Mesenchymal stem cell (in vitro differentiated cells and primary cell): ENCODE measurements at regions not wholly inside any gene's neighbourhood (a gene's known extent, or its start where the extent isn't known, plus 50 kb on each side); places are given as distances from the start of the nearest gene placed in this dataset.

Source experiments
- DNase-seq: peaks from one replicate; pipeline ENCODE4 v3.0.0-alpha.2; 2013
- H2AFZ ChIP-seq: one replicate; pipeline ENCODE4 v1.6.1; 2013; ENCODE audit warnings: low read depth, mild to moderate bottlenecking, control low read depth, inconsistent platforms, low read length, moderate library complexity
- H2AK5ac ChIP-seq: 2 replicates; pipeline ENCODE4 v1.6.1; 2013; ENCODE audit warnings: low read length, moderate library complexity, mild to moderate bottlenecking, inconsistent platforms; ENCODE audit not compliant: severe bottlenecking
- H2BK120ac ChIP-seq: one replicate; pipeline ENCODE4 v1.6.1; 2013; ENCODE audit warnings: low read depth, mild to moderate bottlenecking, inconsistent platforms, low read length, moderate library complexity
- H2BK12ac ChIP-seq, 2 experiments: one replicate each; pipeline ENCODE4 v1.6.1; 2013; ENCODE audit warnings: inconsistent platforms in 2 of 2, low read length in 2 of 2, mild to moderate bottlenecking in 2 of 2, moderate library complexity in 2 of 2, control low read depth in 1 of 2
- H2BK15ac ChIP-seq: one replicate; pipeline ENCODE4 v1.6.1; 2013; ENCODE audit warnings: mild to moderate bottlenecking, low read depth, inconsistent platforms; ENCODE audit not compliant: poor library complexity, severe bottlenecking
- H2BK5ac ChIP-seq: 2 replicates; pipeline ENCODE4 v1.6.1; 2013; ENCODE audit warnings: low read depth, mild to moderate bottlenecking, low read length, control low read depth, inconsistent platforms; ENCODE audit not compliant: poor library complexity, severe bottlenecking
- H3K14ac ChIP-seq, 2 experiments: one replicate each; pipeline ENCODE4 v1.6.1; 2013; ENCODE audit warnings: inconsistent platforms in 2 of 2, low read length in 2 of 2, control low read depth in 1 of 2, mild to moderate bottlenecking in 1 of 2, moderate library complexity in 1 of 2
- H3K18ac ChIP-seq, 2 experiments: one replicate each; pipeline ENCODE4 v1.6.1; 2013; ENCODE audit warnings: inconsistent platforms in 2 of 2, low read length in 2 of 2, control low read depth in 1 of 2, low read depth in 1 of 2, mild to moderate bottlenecking in 1 of 2
- H3K23ac ChIP-seq, 2 experiments: one replicate each; pipeline ENCODE4 v1.6.1; 2013; ENCODE audit warnings: inconsistent platforms in 2 of 2, low read length in 2 of 2, mild to moderate bottlenecking in 2 of 2, moderate library complexity in 2 of 2, control low read depth in 1 of 2
- H3K27ac ChIP-seq: 2 replicates; pipeline ENCODE4 v1.5.1; 2013; ENCODE audit warnings: mild to moderate bottlenecking, moderate library complexity, low read length, control low read depth, inconsistent platforms; ENCODE audit not compliant: poor library complexity, severe bottlenecking
- H3K27me3 ChIP-seq, 2 experiments: 2 replicates each; pipeline versions ENCODE4 v1.6.1 to v1.7.0; 2013; ENCODE audit warnings: low read length in 2 of 2, mild to moderate bottlenecking in 2 of 2, moderate library complexity in 2 of 2, control low read depth in 1 of 2, inconsistent platforms in 1 of 2; ENCODE audit not compliant: control insufficient read depth in 1 of 2, insufficient read depth in 1 of 2
- H3K36me3 ChIP-seq, 2 experiments: 2 replicates each; pipeline versions ENCODE4 v1.6.1 to v1.7.0; 2013; ENCODE audit warnings: low read length in 2 of 2, control low read depth in 1 of 2, inconsistent platforms in 1 of 2, low read depth in 1 of 2, mild to moderate bottlenecking in 1 of 2; ENCODE audit not compliant: insufficient read depth in 2 of 2, control insufficient read depth in 1 of 2
- H3K4ac ChIP-seq, 2 experiments: one replicate each; pipeline ENCODE4 v1.6.1; 2013; ENCODE audit warnings: inconsistent platforms in 2 of 2, low read length in 2 of 2, mild to moderate bottlenecking in 2 of 2, moderate library complexity in 2 of 2, control low read depth in 1 of 2, low read depth in 1 of 2
- H3K4me1 ChIP-seq: 2 replicates; pipeline ENCODE4 v1.6.1; 2013; ENCODE audit warnings: low read depth, low read length, control low read depth; ENCODE audit not compliant: control insufficient read depth, insufficient read depth
- H3K4me2 ChIP-seq: 2 replicates; pipeline ENCODE4 v1.6.1; 2013; ENCODE audit warnings: low read length, mild to moderate bottlenecking, inconsistent platforms; ENCODE audit not compliant: poor library complexity, severe bottlenecking
- H3K4me3 ChIP-seq, 2 experiments: 2 replicates each; pipeline versions ENCODE4 v1.5.1 to v1.7.0; 2013; ENCODE audit warnings: low read length in 2 of 2, mild to moderate bottlenecking in 2 of 2, control low read depth in 1 of 2, low read depth in 1 of 2; ENCODE audit not compliant: insufficient read depth in 1 of 2
- H3K79me1 ChIP-seq: replicated peaks from 2 replicates; pipeline ENCODE4 v1.6.1; 2013; ENCODE audit warnings: mild to moderate bottlenecking, control low read depth, low read length, inconsistent platforms; ENCODE audit not compliant: poor library complexity, severe bottlenecking
- H3K9ac ChIP-seq: 2 replicates; pipeline ENCODE4 v1.7.0; 2013; ENCODE audit warnings: mild to moderate bottlenecking, low read length, moderate library complexity
- H3K9me3 ChIP-seq: 2 replicates; pipeline ENCODE4 v1.7.0; 2013; ENCODE audit warnings: mild to moderate bottlenecking, low read length; ENCODE audit not compliant: control insufficient read depth
- H4K8ac ChIP-seq: one replicate; pipeline ENCODE4 v1.6.1; 2013; ENCODE audit warnings: inconsistent platforms, mild to moderate bottlenecking, low read length, moderate library complexity
- H4K91ac ChIP-seq: one replicate; pipeline ENCODE4 v1.6.1; 2013; ENCODE audit warnings: mild to moderate bottlenecking, low read length, inconsistent platforms
- WGBS: methylation state at CpG from one replicate; pipeline ENCODE4 v1.1.7; 2013; ENCODE audit warnings: mixed read lengths; 5-methylcytosine and 5-hydroxymethylcytosine counted together

DNA sequence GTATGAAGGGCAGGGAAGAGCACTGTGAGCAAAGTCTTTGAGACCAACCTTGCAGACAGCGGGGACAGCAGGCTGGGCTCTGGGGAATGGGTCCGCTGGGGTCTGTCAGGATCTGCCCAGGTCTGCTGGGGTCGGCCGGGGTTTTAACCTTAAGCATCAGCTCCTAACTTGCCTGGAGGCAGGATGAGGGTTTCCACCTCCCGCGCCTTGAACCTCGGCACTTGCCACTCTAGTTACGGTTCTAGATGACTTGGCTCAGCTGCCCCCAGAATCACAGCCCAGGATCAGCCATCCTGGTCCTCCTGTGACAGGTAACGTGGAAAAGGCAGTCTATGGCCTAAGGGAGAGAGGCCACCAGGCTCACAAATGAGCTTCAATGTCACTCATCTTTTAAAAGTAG lies 50.4 kb upstream of the CACUL1 start:
- no peak overlapping the region for H4K91ac ChIP-seq
- H3K27me3 ChIP-seq: peaks cover 3 to 52% of the 10 kb centered on the region in 2 experiments
- no peak overlapping the region for H3K27ac ChIP-seq
- H3K9ac ChIP-seq: no peak overlapping the region
- no peak overlapping the region for H3K14ac ChIP-seq
- H2BK15ac ChIP-seq: no peak overlapping the region
- no peak overlapping the region for H3K4ac ChIP-seq
- H2BK12ac ChIP-seq: no peak overlapping the region
- no peaks in the 10 kb centered on the region for H3K4me1 ChIP-seq
- no peak overlapping the region for H3K23ac ChIP-seq
- no peak overlapping the region for H2BK5ac ChIP-seq
- H3K79me1 ChIP-seq: no peaks in the 10 kb centered on the region
- no peak for DNase-seq
- no peak overlapping the region for H3K18ac ChIP-seq
- H3K4me3 ChIP-seq: no peak overlapping the region
- no peak overlapping the region for H3K4me2 ChIP-seq
- H3K9me3 ChIP-seq: no peaks in the 10 kb centered on the region
- no peak overlapping the region for H2AK5ac ChIP-seq
- WGBS: 93% methylated on average over 9 of the region's 9 CpGs
- no peak overlapping the region for H4K8ac ChIP-seq
- H2BK120ac ChIP-seq: no peak overlapping the region
- no peaks in the 10 kb centered on the region for H3K36me3 ChIP-seq
- no peak overlapping the region for H2AFZ ChIP-seq

DNA sequence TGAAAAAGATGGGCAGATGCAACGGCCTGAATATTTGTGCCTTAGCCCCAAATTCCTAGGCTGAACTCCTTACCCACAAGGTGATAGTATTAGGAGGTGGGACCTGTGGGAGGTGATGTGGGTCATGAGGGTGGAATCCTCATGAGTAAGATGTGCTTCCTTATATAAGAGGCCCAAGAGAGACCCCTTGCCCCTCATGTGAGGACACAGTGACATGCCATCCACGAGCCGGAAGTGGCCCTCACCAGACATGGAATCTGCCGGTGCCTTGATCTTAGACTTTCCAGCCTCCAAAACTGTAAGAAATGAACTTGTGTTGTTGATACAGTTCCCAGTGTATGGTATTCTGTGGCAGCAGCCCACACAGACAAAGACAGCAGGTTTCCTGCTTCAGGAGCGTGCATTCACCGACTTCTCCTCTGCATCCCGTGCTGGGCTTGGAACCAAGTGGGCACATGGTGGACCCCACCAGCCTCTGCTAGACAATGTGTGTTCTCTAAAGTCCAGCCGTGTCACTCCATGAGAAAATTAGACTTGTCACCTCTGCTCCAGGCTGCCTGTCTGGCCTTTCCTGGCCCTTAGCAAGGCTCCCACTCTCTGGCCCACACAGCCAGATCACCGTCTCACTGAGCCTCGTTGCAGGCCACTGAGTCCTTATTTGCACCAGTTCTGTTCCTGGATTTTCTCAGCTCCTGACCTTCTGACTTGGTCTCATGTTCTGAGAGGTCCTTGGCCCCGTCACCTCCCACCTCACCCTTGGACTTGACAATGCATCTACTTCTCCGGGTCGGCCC lies 52.9 kb upstream of the CACUL1 start:
- Histone ChIP-seq H3K4me2 (no peak overlapping the region), H3K14ac (no peak overlapping the region), H3K4ac (no peak overlapping the region), H3K9me3 (no peaks in the 10 kb centered on the region), H3K18ac (no peak overlapping the region), H4K8ac (no peak overlapping the region), H3K79me1 (no peaks in the 10 kb centered on the region), H2BK5ac (no peak overlapping the region), H3K27me3 (peaks cover 3 to 66% of the 10 kb centered on the region in 2 experiments), H4K91ac (no peak overlapping the region), H3K27ac (no peak overlapping the region), H2AK5ac (no peak overlapping the region), H3K4me3 (no peak overlapping the region), H3K23ac (no peak overlapping the region), H2AFZ (no peak overlapping the region), H2BK12ac (no peak overlapping the region), H3K9ac (no peak overlapping the region), H2BK120ac (no peak overlapping the region), H2BK15ac (no peak overlapping the region), H3K4me1 (no peaks in the 10 kb centered on the region), H3K36me3 (no peaks in the 10 kb centered on the region)
- DNase-seq: no peak
- 82% methylated on average over 13 of the region's 13 CpGs for WGBS

DNA sequence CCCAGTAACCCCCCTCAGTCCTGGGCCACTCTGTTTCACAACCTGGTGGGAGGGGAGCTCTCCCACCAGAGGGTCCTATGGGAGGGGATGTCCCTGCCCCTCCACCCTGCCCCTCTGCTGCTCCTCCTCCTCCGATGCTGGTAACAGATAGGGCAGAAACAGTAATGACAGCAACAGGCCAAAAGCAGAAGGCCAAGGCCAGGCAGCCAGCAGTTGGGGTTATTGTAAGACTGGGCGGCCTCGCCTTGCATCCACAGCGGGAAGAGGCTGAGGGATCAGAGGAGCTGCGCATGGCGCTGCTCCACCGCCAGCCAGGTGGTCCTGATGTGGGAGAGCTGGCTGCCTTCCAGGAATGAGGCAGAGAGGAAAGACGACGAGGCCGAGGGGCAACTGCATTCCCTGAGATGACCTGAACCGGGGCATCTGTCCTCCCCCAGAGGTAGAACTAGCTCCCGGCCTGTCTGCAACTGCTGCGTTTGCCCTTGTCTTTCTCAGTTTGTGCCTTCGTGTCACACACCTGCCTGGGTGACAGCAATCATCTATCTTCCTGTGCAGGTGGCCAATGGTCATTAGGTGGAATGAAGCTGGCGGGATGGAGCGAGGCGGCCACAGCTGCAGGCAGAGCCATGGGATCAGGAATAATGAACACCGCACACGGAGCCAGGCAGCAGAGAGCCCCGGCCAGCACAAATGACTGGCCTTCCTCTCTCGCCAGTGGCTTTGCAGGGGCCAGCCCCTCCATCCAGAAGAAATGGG lies 54.0 kb upstream of the CACUL1 start:
- WGBS: 87% methylated on average over 21 of the region's 21 CpGs

More for the DNA sequence above, 54.0 kb upstream of the CACUL1 start:
- Histone ChIP-seq H2BK5ac (no peak overlapping the region), H3K4ac (no peak overlapping the region), H3K14ac (no peak overlapping the region), H3K27ac (no peak overlapping the region), H3K79me1 (no peaks in the 10 kb centered on the region), H3K18ac (no peak overlapping the region), H4K91ac (no peak overlapping the region), H4K8ac (no peak overlapping the region), H3K9ac (no peak overlapping the region), H3K9me3 (no peaks in the 10 kb centered on the region), H3K27me3 (peaks cover 3 to 74% of the 10 kb centered on the region in 2 experiments), H3K4me1 (no peaks in the 10 kb centered on the region), H3K23ac (no peak overlapping the region), H3K4me3 (no peak overlapping the region), H2AK5ac (no peak overlapping the region), H3K4me2 (no peak overlapping the region), H2BK120ac (no peak overlapping the region), H2BK12ac (no peak overlapping the region), H2AFZ (no peak overlapping the region), H2BK15ac (no peak overlapping the region), H3K36me3 (no peaks in the 10 kb centered on the region)
- DNase-seq: no peak
